ENCODE measurements at regions not wholly inside any gene's neighbourhood (a gene's known extent, or its start where the extent isn't known, plus 50 kb on each side); places are given as distances from the start of the nearest gene placed in this dataset.

- no peak overlapping the region for H3K27ac ChIP-seq
- H3K27me3 ChIP-seq: no peaks in the 10 kb centered on the region
- H3K9me3 ChIP-seq: no peaks in the 10 kb centered on the region
- no peaks in the 10 kb centered on the region for H3K36me3 ChIP-seq
- TF ChIP-seq, protein P1, sequence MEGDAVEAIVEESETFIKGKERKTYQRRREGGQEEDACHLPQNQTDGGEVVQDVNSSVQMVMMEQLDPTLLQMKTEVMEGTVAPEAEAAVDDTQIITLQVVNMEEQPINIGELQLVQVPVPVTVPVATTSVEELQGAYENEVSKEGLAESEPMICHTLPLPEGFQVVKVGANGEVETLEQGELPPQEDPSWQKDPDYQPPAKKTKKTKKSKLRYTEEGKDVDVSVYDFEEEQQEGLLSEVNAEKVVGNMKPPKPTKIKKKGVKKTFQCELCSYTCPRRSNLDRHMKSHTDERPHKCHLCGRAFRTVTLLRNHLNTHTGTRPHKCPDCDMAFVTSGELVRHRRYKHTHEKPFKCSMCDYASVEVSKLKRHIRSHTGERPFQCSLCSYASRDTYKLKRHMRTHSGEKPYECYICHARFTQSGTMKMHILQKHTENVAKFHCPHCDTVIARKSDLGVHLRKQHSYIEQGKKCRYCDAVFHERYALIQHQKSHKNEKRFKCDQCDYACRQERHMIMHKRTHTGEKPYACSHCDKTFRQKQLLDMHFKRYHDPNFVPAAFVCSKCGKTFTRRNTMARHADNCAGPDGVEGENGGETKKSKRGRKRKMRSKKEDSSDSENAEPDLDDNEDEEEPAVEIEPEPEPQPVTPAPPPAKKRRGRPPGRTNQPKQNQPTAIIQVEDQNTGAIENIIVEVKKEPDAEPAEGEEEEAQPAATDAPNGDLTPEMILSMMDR (IDR thresholded peaks at IDR 0.05): no peak
- no peak for TF ChIP-seq POLR2A (IDR thresholded peaks at IDR 0.05)
- intact Hi-C loops (cut with DNase I; ENCODE audit: low total_unique reads): no loop called here
- no peak overlapping the region for H3K4me3 ChIP-seq
- H3K4me1 ChIP-seq: no peaks in the 10 kb centered on the region
- DNase-seq: no peak
Observed at GRCh38 chr11:131178020-131178419, 192.4 kb upstream of the NTM start.

GRCh38 chr11:131178596-131178995, 191.8 kb upstream of the NTM start:
- no peaks in the 10 kb centered on the region for H3K4me1 ChIP-seq
- H3K27me3 ChIP-seq: no peaks in the 10 kb centered on the region
- no peak for DNase-seq
- H3K9me3 ChIP-seq: no peaks in the 10 kb centered on the region
- H3K36me3 ChIP-seq: no peaks in the 10 kb centered on the region
- no peak for TF ChIP-seq POLR2A (IDR thresholded peaks at IDR 0.05)
- intact Hi-C loops (cut with DNase I; ENCODE audit: low total_unique reads): no loop called here
- no peak overlapping the region for H3K4me3 ChIP-seq
- no peak overlapping the region for H3K27ac ChIP-seq

DNA sequence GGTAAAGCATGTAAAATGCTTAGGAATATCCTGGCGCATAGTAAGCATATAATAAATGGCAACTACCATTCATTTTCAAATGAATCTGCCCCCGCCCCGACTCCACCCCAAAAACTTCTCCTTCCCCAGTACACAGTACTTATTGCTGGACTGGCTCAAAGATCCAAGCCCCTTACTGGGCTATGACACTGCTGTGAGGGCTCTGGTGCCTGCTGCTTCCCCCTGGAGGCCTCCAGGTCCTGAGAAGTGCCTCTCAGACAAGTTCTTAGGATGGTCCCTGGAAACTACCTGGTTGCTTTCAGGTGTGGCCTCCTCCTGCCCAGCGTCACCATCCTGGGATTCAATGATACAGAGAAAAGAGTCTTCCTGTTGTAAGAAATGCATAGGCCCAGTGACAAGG, 190.6 kb upstream of the NTM start:
- Histone ChIP-seq H3K4me1 (no peaks in the 10 kb centered on the region), H3K4me3 (no peak overlapping the region), H3K9me3 (no peaks in the 10 kb centered on the region), H3K36me3 (no peaks in the 10 kb centered on the region), H3K27ac (no peak overlapping the region), H3K27me3 (no peaks in the 10 kb centered on the region)
- intact Hi-C loops (cut with DNase I; ENCODE audit: low total_unique reads): no loop called here
- TF ChIP-seq POLR2A (IDR thresholded peaks at IDR 0.05): no peak
- TF ChIP-seq, protein P1 (IDR thresholded peaks at IDR 0.05): no peak
- DNase-seq: no peak

- DNase-seq: no peak
- Histone ChIP-seq H3K4me1 (no peaks in the 10 kb centered on the region), H3K36me3 (no peaks in the 10 kb centered on the region), H3K27ac (no peak overlapping the region), H3K9me3 (no peaks in the 10 kb centered on the region), H3K4me3 (no peak overlapping the region), H3K27me3 (peaks cover 0 to 3% of the 10 kb centered on the region in 2 donors)
- TF ChIP-seq POLR2A (IDR thresholded peaks at IDR 0.05): no peak
- TF ChIP-seq, protein P1 (IDR thresholded peaks at IDR 0.05): no peak
- intact Hi-C loops (cut with DNase I; ENCODE audit: low total_unique reads): no loop called here
Observed at GRCh38 chr11:131185915-131186314, 184.5 kb upstream of the NTM start.

- DNase-seq: no peak
- intact Hi-C loops (cut with DNase I; ENCODE audit: low total_unique reads): no loop called here
- H3K27me3 ChIP-seq: peaks cover 0 to 7% of the 10 kb centered on the region in 2 donors
- no peak overlapping the region for H3K4me3 ChIP-seq
- no peaks in the 10 kb centered on the region for H3K9me3 ChIP-seq
- no peak overlapping the region for H3K27ac ChIP-seq
- H3K4me1 ChIP-seq: no peaks in the 10 kb centered on the region
- no peaks in the 10 kb centered on the region for H3K36me3 ChIP-seq
- TF ChIP-seq, protein P1 (IDR thresholded peaks at IDR 0.05): no peak
- no peak for TF ChIP-seq POLR2A (IDR thresholded peaks at IDR 0.05)
Observed at GRCh38 chr11:131186629-131187101, 183.8 kb upstream of the NTM start.

- H3K4me1 ChIP-seq: no peaks in the 10 kb centered on the region
- TF ChIP-seq, protein P1 (IDR thresholded peaks at IDR 0.05): no peak
- TF ChIP-seq POLR2A (IDR thresholded peaks at IDR 0.05): no peak
- DNase-seq: no peak
Observed at GRCh38 chr11:131190446-131190845, 180.0 kb upstream of the NTM start.

More at GRCh38 chr11:131190446-131190845, 180.0 kb upstream of the NTM start:
- intact Hi-C loops (cut with DNase I; ENCODE audit: low total_unique reads): no loop called here
- peaks cover 0 to 7% of the 10 kb centered on the region in 2 donors for H3K27me3 ChIP-seq
- H3K4me3 ChIP-seq: no peak overlapping the region
- H3K27ac ChIP-seq: no peak overlapping the region
- H3K36me3 ChIP-seq: no peaks in the 10 kb centered on the region
- H3K9me3 ChIP-seq: no peaks in the 10 kb centered on the region
